NOMO-1 treated with DMSO at 0.1 percent for 48 hours (cell line): ENCODE measurements at regions not wholly inside any gene's neighbourhood (a gene's known extent, or its start where the extent isn't known, plus 50 kb on each side); places are given as distances from the start of the nearest gene placed in this dataset.
"Not testable (repeated sequence)": the region's sequence is repeated elsewhere in the genome, so short reads cannot be mapped to it uniquely, and the experiment has no call there.

Source experiments
- DNase-seq: peaks from one replicate; lab custom pipeline; 2025; ENCODE audit not compliant: unreplicated experiment; lab: John Stamatoyannopoulos, UW

DNA sequence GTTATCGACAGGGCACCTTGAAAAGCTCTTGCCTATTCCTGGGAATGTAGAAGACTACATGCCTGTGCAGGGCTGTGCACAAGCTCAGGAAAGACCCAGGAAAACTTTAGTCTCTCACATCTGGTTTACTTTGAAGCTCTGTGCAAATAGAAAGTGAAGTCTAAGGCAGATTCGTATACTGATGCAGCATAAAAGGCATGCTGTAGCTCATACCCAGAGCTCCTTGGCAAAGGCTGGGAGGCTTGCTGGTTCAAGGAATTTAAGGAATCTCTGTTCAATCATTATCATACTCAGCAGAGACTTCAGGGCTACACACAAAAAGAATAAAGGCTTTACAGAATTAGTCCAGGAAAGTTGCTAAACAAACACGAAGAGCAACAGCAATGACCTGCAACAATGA, 192.0 kb downstream of the OTUD1 start:
- DNase-seq: no peak

DNA sequence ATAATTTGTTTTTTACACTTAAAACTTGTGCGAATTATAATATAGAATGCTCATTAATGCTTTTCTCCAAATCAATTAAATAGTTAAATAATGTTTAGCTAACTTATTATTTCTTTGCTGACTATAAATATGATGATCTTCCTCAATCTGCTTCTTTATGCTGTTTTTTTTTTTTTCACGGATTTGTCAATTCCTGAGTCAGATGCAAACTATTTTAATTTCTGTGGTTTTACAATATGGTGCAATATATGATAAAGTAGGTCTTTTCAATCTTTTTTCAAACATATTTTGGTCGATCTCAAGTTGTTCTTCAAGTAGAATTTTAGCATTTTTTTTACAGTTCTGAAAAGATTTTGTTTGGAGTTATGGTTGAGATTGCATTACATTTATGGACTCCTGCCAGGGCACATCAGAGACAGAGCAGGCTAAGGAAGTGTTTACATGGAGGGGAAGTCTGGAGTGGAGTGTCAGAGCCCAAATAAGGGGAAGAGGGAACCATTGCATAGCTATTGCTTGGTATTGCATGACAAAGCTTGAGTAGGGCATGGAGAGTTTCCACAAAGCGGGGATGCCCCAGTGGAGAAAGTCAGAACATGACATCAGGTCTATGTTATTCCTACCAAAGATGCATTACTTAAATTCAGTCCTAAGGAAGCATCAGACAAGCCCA, 204.4 kb downstream of the OTUD1 start:
- DNase-seq: peak; percentile 96

DNA sequence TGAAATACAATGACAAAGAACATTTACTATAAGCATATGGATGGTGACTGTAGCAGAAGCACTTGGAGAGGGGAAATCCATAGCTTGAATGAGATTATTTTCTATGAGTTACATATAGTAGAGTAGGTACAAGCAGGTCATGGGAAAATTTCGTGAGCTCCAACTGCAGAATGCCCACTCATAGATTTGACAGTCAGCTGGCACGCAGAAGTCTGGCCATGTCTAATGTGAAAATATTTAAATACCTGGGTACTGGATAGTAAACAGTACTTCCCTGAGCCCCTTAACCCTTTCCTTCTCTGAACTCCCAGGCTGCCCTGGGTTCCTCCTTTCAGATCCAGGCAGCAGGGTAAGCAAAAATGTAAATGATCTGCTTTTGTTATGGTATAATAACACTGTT, 209.7 kb downstream of the OTUD1 start:
- DNase-seq: no peak

GRCh38 chr10:23656735-23657134, 217.9 kb downstream of the OTUD1 start:
- peak; percentile 51 for DNase-seq

- DNase-seq: no peak
These were observed 218.8 kb downstream of the OTUD1 start for GRCh38 chr10:23657677-23658076.

GRCh38 chr10:23671866-23672265, 233.0 kb downstream of the OTUD1 start:
- not testable (repeated sequence) for DNase-seq

DNA sequence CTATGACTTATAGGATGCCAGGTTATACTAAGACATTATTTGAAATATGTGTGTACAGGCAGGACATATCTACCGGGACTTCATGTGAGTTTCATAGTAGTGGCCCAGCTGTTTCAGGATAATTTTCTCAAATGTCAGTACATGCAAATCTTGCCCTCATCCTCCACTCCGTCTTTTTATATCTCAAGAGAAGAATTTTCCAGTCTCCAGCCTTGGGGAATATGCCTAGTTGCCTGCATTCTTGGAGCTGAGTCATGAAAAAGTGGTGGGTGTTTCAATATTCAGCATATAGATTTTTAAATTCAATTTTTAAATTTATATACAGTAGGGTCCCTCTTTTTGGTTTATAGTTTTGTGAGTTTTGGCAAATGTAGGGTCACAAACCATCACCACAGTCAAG, 236.7 kb downstream of the OTUD1 start:
- DNase-seq: no peak

DNA sequence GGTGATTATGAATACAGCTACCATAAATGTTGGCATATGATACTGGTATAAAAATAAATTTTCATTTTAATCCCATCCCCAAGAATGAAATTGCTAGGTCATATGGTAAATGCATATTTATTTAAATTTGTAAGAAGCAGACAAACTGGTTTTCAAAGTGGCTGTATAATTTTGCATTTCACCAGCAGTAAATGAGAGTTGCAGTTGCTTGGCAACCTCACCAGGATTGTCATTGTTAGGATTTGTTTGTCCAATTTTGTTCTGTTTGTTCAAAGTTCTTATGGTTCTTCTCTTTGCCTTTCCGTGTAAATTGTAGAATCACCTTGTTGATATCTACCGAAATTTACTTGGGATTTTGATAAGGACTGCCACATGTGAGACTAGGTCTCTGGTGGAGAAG, 237.4 kb downstream of the OTUD1 start:
- no peak for DNase-seq

GRCh38 chr10:23686722-23687121, 247.8 kb downstream of the OTUD1 start:
- no peak for DNase-seq

- peak; percentile 46 for DNase-seq
These were observed 253.9 kb downstream of the OTUD1 start for GRCh38 chr10:23692736-23693135.

DNA sequence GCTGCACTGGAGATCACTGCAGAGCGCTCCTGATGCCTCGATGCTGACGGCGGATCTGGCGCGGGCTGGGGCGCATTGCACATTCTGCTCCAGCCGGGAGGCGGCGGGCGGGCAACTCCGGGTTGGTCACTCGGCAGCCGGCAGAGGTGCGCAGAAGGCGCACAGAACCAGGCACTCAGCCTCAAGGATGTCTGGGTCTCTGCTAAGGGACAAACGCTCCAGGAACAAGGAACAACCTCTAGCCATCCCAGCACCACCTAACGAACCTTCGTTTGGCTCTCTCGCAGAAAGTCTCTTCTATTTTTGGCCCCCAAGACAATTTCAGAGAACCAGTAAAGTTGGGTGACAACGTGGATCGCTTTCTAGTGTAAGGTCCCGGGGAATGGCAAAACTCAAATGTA, 254.6 kb downstream of the OTUD1 start:
- no peak for DNase-seq

- DNase-seq: no peak
These were observed 255.1 kb downstream of the OTUD1 start for GRCh38 chr10:23693925-23694324.

GRCh38 chr10:23694446-23694920, 255.6 kb downstream of the OTUD1 start:
- no peak for DNase-seq

DNA sequence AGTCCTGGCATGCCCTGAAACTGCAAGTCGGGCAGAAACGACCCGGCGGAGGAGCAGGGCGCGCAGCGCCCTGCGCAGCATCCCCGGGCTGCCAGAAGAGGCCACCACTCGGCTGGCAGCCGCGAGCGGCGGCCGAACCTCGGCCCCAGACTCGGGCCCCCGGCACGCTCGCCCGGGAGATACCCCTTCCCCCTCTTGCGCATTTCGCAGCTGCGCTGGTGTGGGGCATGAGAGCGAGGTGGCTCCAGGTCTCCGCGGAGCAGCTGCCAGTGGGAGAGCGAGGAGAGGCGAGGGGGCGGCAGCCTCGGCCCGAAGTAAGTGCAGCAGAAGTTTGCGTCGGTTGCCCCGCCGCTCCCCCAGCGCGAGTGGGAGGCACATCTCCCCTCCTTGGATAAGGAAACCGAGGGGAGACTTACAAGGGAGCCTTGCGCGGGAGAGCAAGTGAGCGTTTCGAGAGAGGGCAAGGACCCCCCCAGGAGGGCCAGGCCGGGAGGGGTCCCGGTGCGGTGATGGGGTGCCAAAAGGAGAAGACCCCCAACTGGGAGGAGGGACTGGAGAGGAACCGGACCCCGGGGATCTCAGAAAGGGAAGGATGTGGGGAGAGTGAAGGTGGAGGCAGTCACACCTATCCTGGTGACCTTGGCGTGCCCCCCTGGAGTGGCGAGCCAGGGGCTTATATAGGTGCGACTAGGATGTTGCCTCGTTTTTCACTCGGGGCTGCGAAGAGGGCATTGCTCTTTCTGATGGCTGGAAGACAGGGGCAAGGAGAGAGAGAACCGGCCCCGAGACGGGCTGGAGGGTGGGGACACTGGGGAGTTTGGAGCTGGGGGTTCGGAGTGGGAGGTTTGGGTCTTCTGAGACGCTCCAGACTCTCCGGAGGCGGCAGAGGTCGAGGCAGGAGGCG, 256.3 kb downstream of the OTUD1 start:
- no peak for DNase-seq

DNA sequence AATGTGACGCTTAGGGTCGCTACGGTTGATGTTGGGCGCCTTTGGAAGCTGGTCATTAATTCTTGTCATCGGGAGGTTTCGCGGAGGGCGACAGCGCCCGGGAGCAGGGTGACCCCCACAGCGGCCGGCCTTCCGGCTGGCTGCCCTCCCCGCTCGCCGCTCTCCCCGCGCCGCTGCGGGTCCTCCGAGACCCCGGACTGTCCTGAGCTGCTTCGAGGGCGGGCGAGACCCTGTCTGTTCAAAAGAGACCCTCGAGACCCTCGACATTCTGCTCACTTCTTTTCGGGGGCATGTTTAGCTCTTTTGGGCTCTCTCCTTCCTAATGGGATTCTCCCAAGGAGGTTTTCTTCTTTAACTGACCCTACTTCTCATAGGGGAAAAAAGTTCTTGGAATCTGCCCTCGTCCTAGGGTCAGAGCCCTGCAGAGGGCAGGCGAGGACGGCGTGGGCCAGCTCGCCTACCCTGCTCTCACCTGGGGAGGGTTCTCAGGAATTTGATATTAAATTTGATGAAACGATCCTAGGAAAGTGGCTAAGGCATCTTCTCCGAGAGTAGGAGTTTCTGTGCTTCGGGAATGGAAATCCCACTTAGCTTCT, 257.0 kb downstream of the OTUD1 start:
- DNase-seq: no peak

GRCh38 chr10:23696476-23696875, 257.6 kb downstream of the OTUD1 start:
- no peak for DNase-seq

GRCh38 chr10:23702977-23703414, 264.1 kb downstream of the OTUD1 start:
- peak; percentile 77 for DNase-seq

GRCh38 chr10:23715363-23715762, 276.5 kb downstream of the OTUD1 start:
- no peak for DNase-seq

GRCh38 chr10:23717913-23718312, 279.0 kb downstream of the OTUD1 start:
- DNase-seq: no peak

DNA sequence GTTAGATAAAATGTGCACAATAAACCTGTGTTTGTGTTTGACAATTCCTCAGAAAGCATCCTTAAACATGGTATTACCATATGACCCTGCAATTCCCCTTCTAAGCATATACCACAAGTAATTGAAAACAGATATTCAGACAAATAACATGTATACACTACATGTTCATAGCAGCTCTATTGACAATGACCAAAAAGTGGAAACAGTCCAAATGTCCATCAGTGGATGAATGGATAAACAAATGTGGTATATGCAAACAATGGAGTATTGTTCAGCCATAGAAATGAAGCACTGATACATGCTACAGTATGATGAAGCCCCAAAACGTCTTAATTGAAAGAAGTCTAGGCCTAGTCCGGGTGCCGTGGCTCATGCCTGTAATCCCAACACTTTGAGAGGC, 280.1 kb downstream of the OTUD1 start:
- DNase-seq: no peak

DNA sequence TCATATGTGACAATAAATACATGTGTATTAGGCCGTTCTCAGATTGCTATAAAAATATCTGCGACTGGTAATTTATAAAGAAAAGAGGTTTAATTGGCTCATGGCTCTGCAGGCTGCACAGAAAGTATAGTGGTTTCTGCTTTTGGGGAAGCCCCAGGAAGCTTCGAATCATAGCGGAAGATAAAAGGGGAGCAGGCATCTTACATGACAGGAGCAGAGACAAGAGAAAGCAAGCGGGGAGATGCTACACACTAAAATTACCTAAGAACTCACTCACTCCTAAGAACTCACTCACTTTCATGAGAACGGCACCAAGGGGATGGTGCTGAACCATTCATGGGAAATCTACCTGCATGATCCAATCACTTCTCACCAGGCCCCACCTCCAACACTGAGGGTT, 284.9 kb downstream of the OTUD1 start:
- DNase-seq: no peak

DNA sequence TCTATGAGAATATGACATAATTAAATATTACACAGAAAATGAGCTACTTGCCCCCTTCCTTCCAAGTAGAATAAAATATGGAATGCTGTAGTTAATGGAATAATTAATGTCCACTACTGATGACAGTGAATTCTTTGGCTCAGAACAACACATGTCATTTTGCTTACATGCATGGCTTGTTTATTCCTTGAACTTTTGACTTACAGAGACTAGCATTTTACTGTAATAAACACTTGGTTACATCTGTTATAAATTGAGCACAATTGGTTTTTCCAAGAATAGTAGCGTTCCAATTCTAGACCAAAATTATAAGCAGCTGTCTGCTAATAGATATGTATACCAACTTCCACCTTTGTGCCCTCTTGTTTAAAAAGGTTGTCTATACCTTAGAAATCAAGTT, 286.7 kb downstream of the OTUD1 start:
- no peak for DNase-seq
